ENCODE measurements at regions not wholly inside any gene's neighbourhood (a gene's known extent, or its start where the extent isn't known, plus 50 kb on each side); places are given as distances from the start of the nearest gene placed in this dataset.
"Not testable (repeated sequence)": the region's sequence is repeated elsewhere in the genome, so short reads cannot be mapped to it uniquely, and the experiment has no call there.

- H3K27me3 ChIP-seq (ENCODE audit: control insufficient read depth, insufficient read depth) = no peaks in the 10 kb centered on the region
- WGBS = 86% methylated on average over 7 of the region's 7 CpGs
- ATAC-seq = no peak
Observed at GRCh38 chr9:722388-722980, 119.0 kb upstream of the DMRT1 start.

DNA sequence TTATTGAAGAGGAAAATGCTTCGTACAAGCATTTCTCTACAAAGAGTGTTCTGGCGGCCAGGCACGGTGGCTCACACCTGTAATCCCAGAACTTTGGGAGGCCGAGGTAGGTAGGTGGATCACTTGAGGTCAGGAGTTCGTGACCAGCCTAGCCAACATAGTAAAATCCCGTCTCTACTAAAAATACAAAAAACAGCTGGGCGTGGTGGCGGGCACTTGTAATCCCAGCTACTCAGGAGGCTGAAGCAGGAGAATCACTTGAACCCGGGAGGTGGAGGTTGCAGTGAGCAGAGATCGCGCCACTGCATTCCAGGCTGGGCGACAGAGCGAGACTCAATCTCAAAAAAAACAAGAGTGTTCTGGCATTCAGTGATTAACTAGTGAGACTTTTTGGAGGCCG, 117.0 kb upstream of the DMRT1 start:
- intact Hi-C loops (cut with DNase I); H3K27ac ChIP-seq (ENCODE audit: low read length); DNase-seq; H3K9me3 ChIP-seq (ENCODE audit: control insufficient read depth, low read length); H3K27me3 ChIP-seq (ENCODE audit: control insufficient read depth, insufficient read depth); H3K4me1 ChIP-seq (ENCODE audit: control insufficient read depth, insufficient read depth, low read length); H3K4me3 ChIP-seq (ENCODE audit: low read length); ATAC-seq: not testable (repeated sequence)
- 83% methylated on average over 14 of the region's 14 CpGs for WGBS

More at GRCh38 chr9:722388-722980, 119.0 kb upstream of the DMRT1 start:
- H3K4me3 ChIP-seq (ENCODE audit: low read length) = no peak overlapping the region
- intact Hi-C loops (cut with DNase I) = no loop called here
- no peaks in the 10 kb centered on the region for H3K9me3 ChIP-seq (ENCODE audit: control insufficient read depth, low read length)
- peak overlapping the region; percentile 28 for H3K27ac ChIP-seq (ENCODE audit: low read length)
- H3K4me1 ChIP-seq (ENCODE audit: control insufficient read depth, insufficient read depth, low read length) = no peaks in the 10 kb centered on the region
- DNase-seq = no peak

DNA sequence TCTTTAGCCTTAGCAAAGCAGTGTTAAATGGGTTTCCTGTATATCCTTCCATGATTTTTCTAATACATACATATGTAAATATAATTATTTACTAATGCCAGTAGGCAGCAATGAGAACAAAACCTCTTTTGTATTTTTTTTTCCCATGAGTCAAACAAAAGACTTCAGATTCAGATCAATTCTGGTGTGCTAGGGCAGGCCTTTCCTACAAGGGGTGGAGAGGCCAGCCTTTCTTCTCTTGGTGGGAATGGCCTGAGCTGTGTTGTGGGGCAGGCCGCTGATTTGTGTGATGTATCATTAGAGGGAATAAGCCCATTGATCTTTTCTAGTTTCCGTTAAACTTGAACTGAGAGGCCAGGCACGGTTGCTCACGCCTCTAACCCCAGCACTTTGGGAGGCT, 115.5 kb upstream of the DMRT1 start:
- no peaks in the 10 kb centered on the region for H3K27me3 ChIP-seq (ENCODE audit: control insufficient read depth, insufficient read depth)
- no peak for DNase-seq
- no peaks in the 10 kb centered on the region for H3K4me1 ChIP-seq (ENCODE audit: control insufficient read depth, insufficient read depth, low read length)
- peak overlapping the region; percentile 7 for H3K27ac ChIP-seq (ENCODE audit: low read length)
- H3K4me3 ChIP-seq (ENCODE audit: low read length) = no peak overlapping the region
- no peak for ATAC-seq
- WGBS = 93% methylated on average over 4 of the region's 4 CpGs
- H3K9me3 ChIP-seq (ENCODE audit: control insufficient read depth, low read length) = no peaks in the 10 kb centered on the region
- intact Hi-C loops (cut with DNase I) = no loop called here

GRCh38 chr9:727767-728166, 113.7 kb upstream of the DMRT1 start:
- H3K4me3 ChIP-seq (ENCODE audit: low read length) = no peak overlapping the region
- no peaks in the 10 kb centered on the region for H3K27me3 ChIP-seq (ENCODE audit: control insufficient read depth, insufficient read depth)
- DNase-seq (no peak), ATAC-seq (no peak)
- intact Hi-C loops (cut with DNase I) = no loop called here
- no peak overlapping the region for H3K27ac ChIP-seq (ENCODE audit: low read length)
- H3K9me3 ChIP-seq (ENCODE audit: control insufficient read depth, low read length) = no peaks in the 10 kb centered on the region
- WGBS = 57% methylated on average over 1 of the region's 1 CpG
- no peaks in the 10 kb centered on the region for H3K4me1 ChIP-seq (ENCODE audit: control insufficient read depth, insufficient read depth, low read length)

GRCh38 chr9:728535-728934, 113.0 kb upstream of the DMRT1 start:
- Histone ChIP-seq H3K9me3 (ENCODE audit: control insufficient read depth, low read length) (no peaks in the 10 kb centered on the region), H3K4me1 (ENCODE audit: control insufficient read depth, insufficient read depth, low read length) (peaks cover 1% of the 10 kb centered on the region), H3K27me3 (ENCODE audit: control insufficient read depth, insufficient read depth) (no peaks in the 10 kb centered on the region), H3K4me3 (ENCODE audit: low read length) (no peak overlapping the region), H3K27ac (ENCODE audit: low read length) (no peak overlapping the region)
- no peak for DNase-seq
- no peak for ATAC-seq
- WGBS = 89% methylated on average over 2 of the region's 2 CpGs
- intact Hi-C loops (cut with DNase I) = no loop called here

DNA sequence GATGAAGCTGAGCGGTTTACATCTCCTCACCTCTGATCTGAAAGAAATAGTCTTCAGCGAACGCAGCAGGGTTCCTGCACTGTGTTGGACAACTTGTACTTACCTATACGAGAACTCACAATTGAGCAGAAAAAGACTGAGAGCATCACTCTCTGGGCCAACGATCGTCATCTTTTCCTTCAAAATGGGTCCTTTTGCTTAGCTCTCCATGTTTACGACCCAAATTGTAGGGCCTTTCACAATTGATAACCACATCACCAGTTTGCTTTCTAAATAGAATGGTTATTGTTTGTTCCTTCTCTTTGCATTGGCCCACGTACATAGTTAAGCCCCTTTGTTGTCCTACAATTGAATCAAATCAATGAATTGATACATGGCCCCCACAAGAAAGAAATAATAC, 110.0 kb upstream of the DMRT1 start:
- H3K9me3 ChIP-seq (ENCODE audit: control insufficient read depth, low read length) = no peaks in the 10 kb centered on the region
- no peak overlapping the region for H3K27ac ChIP-seq (ENCODE audit: low read length)
- no peaks in the 10 kb centered on the region for H3K27me3 ChIP-seq (ENCODE audit: control insufficient read depth, insufficient read depth)
- peaks cover 5% of the 10 kb centered on the region for H3K4me1 ChIP-seq (ENCODE audit: control insufficient read depth, insufficient read depth, low read length)
- intact Hi-C loops (cut with DNase I) = no loop called here
- 94% methylated on average over 8 of the region's 8 CpGs for WGBS
- no peak overlapping the region for H3K4me3 ChIP-seq (ENCODE audit: low read length)
- DNase-seq (no peak), ATAC-seq (no peak)

GRCh38 chr9:734831-735511, 106.5 kb upstream of the DMRT1 start:
- Histone ChIP-seq H3K4me3 (ENCODE audit: low read length) (no peak overlapping the region), H3K4me1 (ENCODE audit: control insufficient read depth, insufficient read depth, low read length) (peaks cover 14% of the 10 kb centered on the region), H3K27ac (ENCODE audit: low read length) (peak overlapping the region; percentile 78), H3K27me3 (ENCODE audit: control insufficient read depth, insufficient read depth) (no peaks in the 10 kb centered on the region), H3K9me3 (ENCODE audit: control insufficient read depth, low read length) (no peaks in the 10 kb centered on the region)
- 23% methylated on average over 9 of the region's 9 CpGs for WGBS
- intact Hi-C loops (cut with DNase I) = no loop called here
- ATAC-seq (peak; percentile 45 to 56), DNase-seq (peak in 1 of 3 donors; percentile 60)

DNA sequence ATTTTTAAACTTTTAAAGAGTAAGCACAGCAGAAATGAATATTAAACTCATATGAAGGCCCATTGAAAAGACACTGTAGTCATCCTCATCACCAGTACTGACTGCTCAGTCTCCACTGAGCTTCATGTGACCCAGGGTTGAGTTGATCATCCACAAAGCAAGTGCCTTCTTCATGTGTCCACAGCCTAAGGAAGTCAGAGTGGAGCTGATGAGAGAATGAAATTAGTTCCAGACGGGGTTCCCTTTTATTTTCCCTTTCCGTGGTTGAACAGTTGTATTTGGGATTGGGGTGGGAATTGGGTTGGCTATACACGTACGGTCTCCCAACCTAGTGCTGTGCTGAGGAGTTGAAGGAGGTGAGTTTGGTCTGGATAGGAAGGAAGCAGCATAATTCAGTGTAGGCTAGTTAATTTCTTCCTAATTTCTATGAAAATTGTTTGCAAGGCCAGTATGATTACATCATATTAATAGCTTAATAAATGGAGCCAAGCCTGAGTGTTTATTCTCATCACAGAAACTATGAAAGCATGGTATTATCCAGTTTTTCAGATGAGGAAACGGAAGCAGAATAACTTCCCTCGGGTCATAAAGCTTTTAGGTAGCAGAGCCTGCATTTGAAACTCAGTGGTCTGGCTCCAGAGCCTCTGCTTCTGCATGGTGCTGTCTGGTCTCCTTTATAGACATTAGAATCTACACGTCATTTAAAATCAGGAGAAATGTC, 103.9 kb upstream of the DMRT1 start:
- 52% methylated on average over 7 of the region's 7 CpGs for WGBS
- no peaks in the 10 kb centered on the region for H3K27me3 ChIP-seq (ENCODE audit: control insufficient read depth, insufficient read depth)
- no peaks in the 10 kb centered on the region for H3K9me3 ChIP-seq (ENCODE audit: control insufficient read depth, low read length)
- ATAC-seq (no peak), DNase-seq (no peak)
- H3K4me1 ChIP-seq (ENCODE audit: control insufficient read depth, insufficient read depth, low read length) = peaks cover 14% of the 10 kb centered on the region
- peak overlapping the region; percentile 95 for H3K27ac ChIP-seq (ENCODE audit: low read length)
- no peak overlapping the region for H3K4me3 ChIP-seq (ENCODE audit: low read length)
- intact Hi-C loops (cut with DNase I) = no loop called here

GRCh38 chr9:738209-738915, 103.1 kb upstream of the DMRT1 start:
- Histone ChIP-seq H3K27me3 (ENCODE audit: control insufficient read depth, insufficient read depth) (no peaks in the 10 kb centered on the region), H3K27ac (ENCODE audit: low read length) (peak overlapping the region; percentile 92), H3K4me1 (ENCODE audit: control insufficient read depth, insufficient read depth, low read length) (peaks cover 17% of the 10 kb centered on the region), H3K4me3 (ENCODE audit: low read length) (no peak overlapping the region), H3K9me3 (ENCODE audit: control insufficient read depth, low read length) (no peaks in the 10 kb centered on the region)
- WGBS = 56% methylated on average over 14 of the region's 14 CpGs
- intact Hi-C loops (cut with DNase I) = no loop called here
- peak; percentile 69 to 77 (median 75) for DNase-seq
- ATAC-seq = peak; percentile 83 to 84

DNA sequence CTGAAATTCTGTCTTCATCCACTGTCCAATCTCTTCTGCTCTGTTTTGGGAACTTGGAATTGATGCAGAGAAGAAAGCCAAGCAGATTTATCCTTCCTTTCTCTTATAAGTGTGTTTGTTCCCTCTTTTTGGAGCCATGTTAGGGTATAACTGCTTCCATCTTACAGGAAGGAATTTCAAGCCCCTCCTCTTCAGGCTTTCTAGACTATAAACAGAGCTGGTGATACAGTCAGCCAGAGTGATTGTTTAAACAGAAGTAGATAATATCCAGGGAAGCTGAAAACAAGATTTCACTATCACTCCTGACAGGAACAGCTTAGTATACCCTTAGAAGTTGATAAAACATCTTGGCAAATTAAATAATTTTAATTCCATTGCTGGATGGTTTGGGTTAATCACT, 102.1 kb upstream of the DMRT1 start:
- Histone ChIP-seq H3K27ac (ENCODE audit: low read length) (peak overlapping the region; percentile 82), H3K9me3 (ENCODE audit: control insufficient read depth, low read length) (no peaks in the 10 kb centered on the region), H3K4me1 (ENCODE audit: control insufficient read depth, insufficient read depth, low read length) (peaks cover 17% of the 10 kb centered on the region), H3K27me3 (ENCODE audit: control insufficient read depth, insufficient read depth) (no peaks in the 10 kb centered on the region), H3K4me3 (ENCODE audit: low read length) (no peak overlapping the region)
- ATAC-seq = no peak
- DNase-seq = no peak
- intact Hi-C loops (cut with DNase I) = no loop called here

- 81% methylated on average over 10 of the region's 10 CpGs for WGBS
- H3K4me3 ChIP-seq (ENCODE audit: low read length) = no peak overlapping the region
- H3K27ac ChIP-seq (ENCODE audit: low read length) = peak overlapping the region; percentile 14
- intact Hi-C loops (cut with DNase I) = no loop called here
- DNase-seq (no peak), ATAC-seq (no peak)
- no peaks in the 10 kb centered on the region for H3K9me3 ChIP-seq (ENCODE audit: control insufficient read depth, low read length)
- no peaks in the 10 kb centered on the region for H3K27me3 ChIP-seq (ENCODE audit: control insufficient read depth, insufficient read depth)
- H3K4me1 ChIP-seq (ENCODE audit: control insufficient read depth, insufficient read depth, low read length) = peaks cover 18% of the 10 kb centered on the region
Observed at GRCh38 chr9:740221-740620, 101.3 kb upstream of the DMRT1 start.

Data from right cardiac atrium (tissue), 5 donors.